Heart left ventricle (tissue), 16 donors: ENCODE measurements at regions not wholly inside any gene's neighbourhood (a gene's known extent, or its start where the extent isn't known, plus 50 kb on each side); places are given as distances from the start of the nearest gene placed in this dataset.

Experiments
- ATAC-seq, 4 donors: fragments of 200-7000 bp; cut with Tn5 transposase; one replicate each; pipeline ENCODE4 v1.9.1; 2020 to 2022; ENCODE audit warnings: moderate library complexity in 4 of 4, mild to moderate bottlenecking in 3 of 4, moderate number of reproducible peaks in 1 of 4
- DNase-seq, 5 donors: peaks; one replicate each; pipeline ENCODE4 v3.0.0-alpha.2; 2020
- H3K27ac ChIP-seq, 12 donors: fragments of 200-600 bp; sonication (generic) in 4 of 12; one replicate each; pipeline versions ENCODE4 v1.5.0 to v1.8.0; 2016 to 2022; ENCODE audit warnings: mild to moderate bottlenecking in 2 of 12
- H3K27me3 ChIP-seq, 9 donors: fragments of 200-600 bp; sonication (generic) in 2 of 9; one replicate each; pipeline versions ENCODE4 v1.5.1 to v1.8.0; 2016 to 2022; ENCODE audit warnings: mild to moderate bottlenecking in 3 of 9
- H3K36me3 ChIP-seq, 9 donors: fragments of 200-600 bp; sonication (generic) in 2 of 9; one replicate each; pipeline versions ENCODE4 v1.5.0 to v1.8.0; 2018 to 2022; ENCODE audit warnings: mild to moderate bottlenecking in 2 of 9
- H3K4me1 ChIP-seq, 12 donors: fragments of 200-600 bp; sonication (generic) in 4 of 12; one replicate each; pipeline versions ENCODE4 v1.5.0 to v1.8.0; 2016 to 2022; ENCODE audit warnings: mild to moderate bottlenecking in 3 of 12
- H3K4me3 ChIP-seq, 12 donors: fragments of 200-600 bp; sonication (generic) in 4 of 12; one replicate each; pipeline versions ENCODE4 v1.5.0 to v1.8.0; 2017 to 2022; ENCODE audit warnings: mild to moderate bottlenecking in 9 of 12, moderate library complexity in 4 of 12
- H3K9me3 ChIP-seq, 12 donors: fragments of 200-600 bp; sonication (generic) in 4 of 12; one replicate each; pipeline versions ENCODE4 v1.5.0 to v1.8.0; 2016 to 2022; ENCODE audit warnings: mild to moderate bottlenecking in 1 of 12
- POLR2A ChIP-seq, 2 donors: fragments of 450-650 bp; IDR thresholded peaks; one replicate each; pipeline ENCODE4 v1.6.1; 2017; ENCODE audit warnings: antibody characterized with exemption in 2 of 2, mild to moderate bottlenecking in 2 of 2, moderate library complexity in 2 of 2
- whole genome bisulfite sequencing, 4 donors: extraction: QIAGEN DNeasy Blood & Tissue Kit in 2 of 4; methylation state at CpG; one replicate each; pipeline versions ENCODE4 v1.1.5 to v1.1.7; 2013 to 2018; 5-methylcytosine and 5-hydroxymethylcytosine counted together
- intact Hi-C, 10 donors: fragments of 100-400 bp; cut with DNase I; formaldehyde crosslinking; loops; one replicate each; pipeline versions ENCODE4 v1.11.1 to v1.14.2; 2022
- TF ChIP-seq, protein P1 (sequence below), 12 donors: fragments of 200-600 bp; sonication (generic) in 4 of 12; IDR thresholded peaks; one replicate each; pipeline versions ENCODE4 v1.5.0 to v1.8.0; 2018 to 2022; ENCODE audit warnings: antibody characterized with exemption in 12 of 12, mild to moderate bottlenecking in 5 of 12
- donor health status: ischemic (EF 13 %, LVEDD 7.1; RV severe dilation, severe dysfunction).
- donor health status: healthy with polysubstance abuse.
- donor health status: DM: no; HTN: yes; CAD: no.
- donor health status: DM: no; HTN: no; CAD: no.
- donor health status: ischemic (EF 25% LVEDD 6.9; RV normal size, moderate dysfunction).
- donor health status: ischemic (EF 25% LVEDD 5.7; RV mildly dilated, moderate dysfunction).
- donor health status: healthy.
- donor health status: DM: yes; HTN: yes; CAD: no.
- donor health status: ischemic (EF 35%, LVEDD 5.7; RV mildly dilated, moderate dysfunction).
- donor health status: nonischemic (EF 11% LVEDD 7.7; RV severe dilation, severe dysfunction).
- donor health status: DM: yes; HTN: yes; CAD: no.
- donor health status: PGD.
- donor health status: ischemic (EF 29% LVEDD 5.4; RV normal size, mild dysfunction).
- donor health status: nonischemic (EF 23%, LVEDD 6.1; RV moderate dilation, normal function).

GRCh38 chr1:191977874-191978506 lies 180.3 kb upstream of the RGS18 start:
- Histone ChIP-seq H3K4me1 (no peaks in the 10 kb centered on the region), H3K4me3 (no peak overlapping the region), H3K27ac (no peak overlapping the region), H3K36me3 (no peaks in the 10 kb centered on the region), H3K9me3 (peaks cover 0 to 20% (median 5%) of the 10 kb centered on the region in 12 donors), H3K27me3 (no peaks in the 10 kb centered on the region)
- ATAC-seq (no peak), DNase-seq (no peak)
- 90 to 95% (median 93%) methylated on average over 1 of the region's 1 CpG for WGBS, 4 donors
- TF ChIP-seq, protein P1, sequence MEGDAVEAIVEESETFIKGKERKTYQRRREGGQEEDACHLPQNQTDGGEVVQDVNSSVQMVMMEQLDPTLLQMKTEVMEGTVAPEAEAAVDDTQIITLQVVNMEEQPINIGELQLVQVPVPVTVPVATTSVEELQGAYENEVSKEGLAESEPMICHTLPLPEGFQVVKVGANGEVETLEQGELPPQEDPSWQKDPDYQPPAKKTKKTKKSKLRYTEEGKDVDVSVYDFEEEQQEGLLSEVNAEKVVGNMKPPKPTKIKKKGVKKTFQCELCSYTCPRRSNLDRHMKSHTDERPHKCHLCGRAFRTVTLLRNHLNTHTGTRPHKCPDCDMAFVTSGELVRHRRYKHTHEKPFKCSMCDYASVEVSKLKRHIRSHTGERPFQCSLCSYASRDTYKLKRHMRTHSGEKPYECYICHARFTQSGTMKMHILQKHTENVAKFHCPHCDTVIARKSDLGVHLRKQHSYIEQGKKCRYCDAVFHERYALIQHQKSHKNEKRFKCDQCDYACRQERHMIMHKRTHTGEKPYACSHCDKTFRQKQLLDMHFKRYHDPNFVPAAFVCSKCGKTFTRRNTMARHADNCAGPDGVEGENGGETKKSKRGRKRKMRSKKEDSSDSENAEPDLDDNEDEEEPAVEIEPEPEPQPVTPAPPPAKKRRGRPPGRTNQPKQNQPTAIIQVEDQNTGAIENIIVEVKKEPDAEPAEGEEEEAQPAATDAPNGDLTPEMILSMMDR (IDR thresholded peaks at IDR 0.05): no peak
- no peak for TF ChIP-seq POLR2A (IDR thresholded peaks at IDR 0.05)
- intact Hi-C loops: no loop called here

DNA sequence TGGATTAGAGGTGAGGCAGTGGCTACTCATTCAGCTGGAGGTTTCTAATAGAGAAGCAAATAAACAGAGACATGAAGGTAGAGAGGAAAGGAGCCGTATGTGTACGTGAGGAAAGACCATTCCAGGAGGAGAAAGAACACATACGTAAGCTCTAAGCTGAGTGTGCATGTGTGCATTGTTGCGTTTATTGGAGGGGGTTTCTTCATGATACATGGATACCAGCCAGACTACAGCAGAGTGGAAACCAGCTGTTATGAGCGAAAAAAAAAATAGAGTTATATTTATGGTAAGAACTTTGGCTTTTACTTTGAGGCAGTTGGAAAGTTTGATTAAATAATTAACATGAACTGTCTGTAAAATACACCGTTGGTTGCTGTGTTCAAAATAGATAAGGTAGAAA lies 173.4 kb upstream of the RGS18 start:
- no peak for TF ChIP-seq POLR2A (IDR thresholded peaks at IDR 0.05)
- TF ChIP-seq, protein P1 (IDR thresholded peaks at IDR 0.05): no peak
- H3K4me1 ChIP-seq: no peaks in the 10 kb centered on the region
- no peak overlapping the region for H3K4me3 ChIP-seq
- peaks cover 0 to 20% (median 5%) of the 10 kb centered on the region in 12 donors for H3K9me3 ChIP-seq
- intact Hi-C loops: no loop called here
- no peak for ATAC-seq
- no peak for DNase-seq
- WGBS, 4 donors: 63 to 78% (median 72%) methylated on average over 6 of the region's 6 CpGs
- no peaks in the 10 kb centered on the region for H3K36me3 ChIP-seq
- H3K27me3 ChIP-seq: no peaks in the 10 kb centered on the region
- H3K27ac ChIP-seq: no peak overlapping the region

DNA sequence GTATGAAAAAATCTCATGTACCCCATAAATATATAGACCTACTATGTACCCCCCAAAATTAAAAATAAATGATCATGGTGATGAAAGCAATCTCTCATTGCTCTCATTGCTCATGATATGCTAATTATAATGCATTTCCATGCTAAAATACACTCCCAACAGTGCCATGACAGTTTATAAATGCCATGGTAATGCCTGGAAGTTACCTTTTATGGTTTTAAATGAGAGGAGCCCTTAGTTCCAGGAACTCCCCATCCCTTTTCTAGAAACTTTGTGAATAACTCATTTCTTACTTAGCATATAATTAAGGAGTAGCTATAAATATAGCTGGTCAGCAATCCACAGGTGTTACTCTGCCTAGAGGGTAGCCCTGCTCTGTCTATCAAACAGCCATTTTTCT lies 166.1 kb upstream of the RGS18 start:
- DNase-seq (no peak), ATAC-seq (no peak)
- H3K36me3 ChIP-seq: no peaks in the 10 kb centered on the region
- intact Hi-C loops: loop anchor here in 5 of 10 donors (5.0 to 10.0 kb wide), 4 partner anchors 313 to 455 kb away; partner anchors contain the start of gene RGS21 (in 1 of the 5)
- no peak overlapping the region for H3K4me3 ChIP-seq
- no peaks in the 10 kb centered on the region for H3K27me3 ChIP-seq
- TF ChIP-seq, protein P1 (IDR thresholded peaks at IDR 0.05): no peak
- no peak for TF ChIP-seq POLR2A (IDR thresholded peaks at IDR 0.05)
- no peak overlapping the region for H3K27ac ChIP-seq
- no peaks in the 10 kb centered on the region for H3K4me1 ChIP-seq
- no peaks in the 10 kb centered on the region for H3K9me3 ChIP-seq

DNA sequence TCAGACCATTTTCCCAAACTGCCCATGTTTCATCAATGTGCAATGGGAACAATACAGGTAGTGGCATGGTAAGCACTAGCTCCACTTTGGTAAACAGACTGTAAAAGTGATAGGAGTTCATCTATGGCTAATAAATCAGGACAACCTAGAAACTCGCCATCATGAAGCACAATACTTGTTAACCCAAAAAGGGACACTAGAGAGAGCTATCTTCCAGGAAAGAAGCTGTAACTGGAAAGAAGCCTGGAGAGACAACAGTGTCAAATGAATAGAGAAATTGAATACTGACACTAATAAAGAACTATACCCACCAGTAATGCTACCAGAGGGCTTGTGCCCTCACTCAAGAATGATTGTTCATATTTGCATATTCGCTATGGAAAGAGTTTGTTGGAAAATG lies 164.7 kb upstream of the RGS18 start:
- no peak overlapping the region for H3K4me3 ChIP-seq
- TF ChIP-seq POLR2A (IDR thresholded peaks at IDR 0.05): no peak
- TF ChIP-seq, protein P1 (IDR thresholded peaks at IDR 0.05): peak in 5 of 12 donors; percentile 16 to 41 (median 23)
- H3K36me3 ChIP-seq: no peaks in the 10 kb centered on the region
- intact Hi-C loops: loop anchor here in 5 of 10 donors (5.0 to 10.0 kb wide), 4 partner anchors 311 to 454 kb away; partner anchors contain the start of gene RGS21 (in 1 of the 5)
- no peak for DNase-seq
- WGBS, 4 donors: 55 to 71% (median 58%) methylated on average over 2 of the region's 2 CpGs
- ATAC-seq: no peak
- H3K9me3 ChIP-seq: no peaks in the 10 kb centered on the region
- no peaks in the 10 kb centered on the region for H3K4me1 ChIP-seq
- no peaks in the 10 kb centered on the region for H3K27me3 ChIP-seq
- no peak overlapping the region for H3K27ac ChIP-seq
